Endothelial cell of hepatic sinusoid (primary cell): ENCODE measurements at regions not wholly inside any gene's neighbourhood (a gene's known extent, or its start where the extent isn't known, plus 50 kb on each side); places are given as distances from the start of the nearest gene placed in this dataset.

Source experiments
- in situ Hi-C: cut with HindIII; loops from 2 replicates; pipeline ENCODE4 v1.10.0; 2017; ENCODE audit warnings: low sequenced_read_pairs

- in situ Hi-C loops: no loop called here
Measured at GRCh38 chr2:16508490-16508851, 157.2 kb downstream of the CYRIA start.

- in situ Hi-C loops: no loop called here
Measured at GRCh38 chr2:16507655-16508489, 157.8 kb downstream of the CYRIA start.

- in situ Hi-C loops: no loop called here
Measured at GRCh38 chr2:16506366-16506765, 159.3 kb downstream of the CYRIA start.

- in situ Hi-C loops: loop anchor here (25.0 kb wide), 1 partner anchor 859 kb away; no protein-coding TSS in a partner anchor
Measured at GRCh38 chr2:16496426-16497388, 168.9 kb downstream of the CYRIA start.

GRCh38 chr2:16495509-16496208, 170.0 kb downstream of the CYRIA start:
- in situ Hi-C loops: loop anchor here (25.0 kb wide), 1 partner anchor 858 kb away; no protein-coding TSS in a partner anchor

DNA sequence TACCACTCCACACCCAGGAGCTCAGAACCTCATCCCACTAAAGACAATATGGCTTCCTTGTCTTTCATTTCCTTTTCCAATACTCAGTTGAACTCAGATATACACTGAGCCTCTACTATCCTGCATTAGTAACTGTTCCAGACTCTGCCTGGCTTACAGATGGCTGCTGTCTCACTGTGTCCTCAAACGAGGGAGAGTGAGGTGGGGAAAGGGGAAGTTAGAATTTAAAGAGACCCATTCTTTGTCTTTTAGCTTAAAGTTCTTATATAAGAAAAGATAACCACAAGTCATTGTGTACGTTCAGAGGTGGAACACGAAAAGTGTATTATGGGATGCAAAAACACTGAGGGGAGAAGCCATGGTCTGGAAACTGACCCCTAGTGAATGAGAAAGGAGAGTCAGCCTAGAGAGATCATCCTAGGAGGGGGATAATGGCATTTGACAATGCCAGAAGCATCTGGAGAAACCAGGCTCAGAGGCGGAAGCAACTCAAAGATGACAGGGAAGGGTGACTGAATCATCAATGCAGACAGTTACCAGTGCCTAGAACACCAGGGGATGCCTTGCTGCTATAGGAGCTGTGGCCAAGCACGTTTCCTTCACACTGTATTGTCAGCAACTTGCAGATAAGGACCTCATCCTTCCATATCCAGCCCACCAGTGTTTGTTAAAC, 170.7 kb downstream of the CYRIA start:
- in situ Hi-C loops: loop anchor here (25.0 kb wide), 1 partner anchor 858 kb away; no protein-coding TSS in a partner anchor

GRCh38 chr2:16493788-16494187, 171.8 kb downstream of the CYRIA start:
- in situ Hi-C loops: loop anchor here (25.0 kb wide), 1 partner anchor 856 kb away; no protein-coding TSS in a partner anchor

DNA sequence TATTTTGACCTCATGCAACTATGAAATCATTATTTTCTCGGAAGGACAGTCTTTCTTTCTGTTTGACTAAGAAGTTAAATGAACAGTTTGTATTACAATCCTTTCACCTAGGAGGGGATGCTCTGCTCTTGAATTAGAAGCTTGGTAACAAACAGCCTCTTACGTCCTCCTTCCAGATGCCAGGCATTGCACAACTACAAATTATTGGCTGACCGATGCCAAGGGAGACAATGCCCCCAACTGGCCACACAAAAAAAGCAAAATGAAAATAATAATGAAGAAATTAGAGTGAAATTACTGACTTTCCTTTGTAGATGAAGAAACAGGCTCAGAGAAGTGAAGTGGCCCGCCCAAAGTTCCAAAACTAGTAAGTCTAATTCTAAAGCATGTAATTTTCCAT, 177.9 kb downstream of the CYRIA start:
- in situ Hi-C loops: loop anchor here (25.0 kb wide), 1 partner anchor 850 kb away; no protein-coding TSS in a partner anchor

- in situ Hi-C loops: loop anchor here (25.0 kb wide), 1 partner anchor 848 kb away; no protein-coding TSS in a partner anchor
Measured at GRCh38 chr2:16485251-16485650, 180.4 kb downstream of the CYRIA start.

GRCh38 chr2:16482460-16482859, 183.2 kb downstream of the CYRIA start:
- in situ Hi-C loops: loop anchor here (25.0 kb wide), 1 partner anchor 845 kb away; no protein-coding TSS in a partner anchor

DNA sequence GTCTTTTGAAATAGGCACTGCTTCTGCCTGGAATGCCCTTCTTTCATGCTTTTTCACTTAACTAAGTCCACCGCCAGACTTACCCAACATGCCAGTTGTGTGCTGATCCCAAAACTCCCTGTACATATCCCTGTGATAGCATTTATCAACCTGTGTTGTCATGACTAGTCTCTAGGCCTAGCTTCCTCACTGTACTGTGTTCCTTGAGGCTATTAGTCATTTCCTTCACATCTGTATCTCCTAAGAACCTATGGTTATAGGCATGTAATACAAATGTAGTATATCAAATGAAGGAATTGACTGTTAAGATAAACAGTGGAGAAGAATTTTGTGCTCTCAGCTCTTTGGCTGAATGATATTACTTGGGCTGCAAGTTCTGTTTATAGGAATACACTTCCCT, 184.3 kb downstream of the CYRIA start:
- in situ Hi-C loops: loop anchor here (25.0 kb wide), 1 partner anchor 844 kb away; no protein-coding TSS in a partner anchor

- in situ Hi-C loops: loop anchor here (25.0 kb wide), 1 partner anchor 842 kb away; no protein-coding TSS in a partner anchor
Measured at GRCh38 chr2:16479721-16480120, 185.9 kb downstream of the CYRIA start.

GRCh38 chr2:16478434-16479210, 187.0 kb downstream of the CYRIA start:
- in situ Hi-C loops: loop anchor here (25.0 kb wide), 1 partner anchor 841 kb away; no protein-coding TSS in a partner anchor

DNA sequence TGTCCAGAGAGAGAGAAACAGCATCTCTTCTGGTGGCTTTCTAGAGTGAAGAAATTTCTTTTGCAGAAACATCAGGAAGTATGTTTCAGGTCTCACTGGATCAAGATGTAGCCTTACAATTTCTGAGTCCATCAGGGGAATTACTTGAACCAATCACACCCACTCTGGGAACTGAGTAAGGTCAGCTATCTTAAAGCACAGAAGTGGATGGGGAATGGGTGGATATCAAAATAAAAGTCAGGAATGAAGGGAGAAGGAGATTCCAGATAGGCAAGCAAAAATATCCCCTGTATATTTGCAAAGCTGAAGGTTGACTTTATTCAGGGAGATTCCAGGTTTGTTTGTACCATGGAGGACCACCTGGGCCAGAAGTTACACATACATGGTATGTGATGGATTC, 188.0 kb downstream of the CYRIA start:
- in situ Hi-C loops: loop anchor here (25.0 kb wide), 1 partner anchor 840 kb away; no protein-coding TSS in a partner anchor

DNA sequence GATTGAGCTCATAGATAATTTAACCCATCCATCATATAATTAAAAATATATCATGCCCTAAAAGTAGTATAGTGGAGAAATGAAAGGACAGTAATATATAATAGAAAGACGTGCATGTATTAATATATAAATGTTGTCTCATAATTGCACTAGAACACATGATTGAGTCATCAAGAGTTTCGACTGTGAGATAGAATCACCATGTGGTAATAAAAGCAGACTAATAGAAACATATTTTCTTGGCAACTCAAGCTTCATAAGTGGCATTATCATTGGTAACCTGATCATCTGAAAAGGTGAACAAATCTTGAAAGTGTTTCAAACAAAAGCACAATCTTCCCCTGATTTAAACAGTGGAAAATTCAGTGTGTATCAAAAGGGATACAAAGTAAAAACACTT, 188.8 kb downstream of the CYRIA start:
- in situ Hi-C loops: loop anchor here (25.0 kb wide), 1 partner anchor 840 kb away; no protein-coding TSS in a partner anchor

DNA sequence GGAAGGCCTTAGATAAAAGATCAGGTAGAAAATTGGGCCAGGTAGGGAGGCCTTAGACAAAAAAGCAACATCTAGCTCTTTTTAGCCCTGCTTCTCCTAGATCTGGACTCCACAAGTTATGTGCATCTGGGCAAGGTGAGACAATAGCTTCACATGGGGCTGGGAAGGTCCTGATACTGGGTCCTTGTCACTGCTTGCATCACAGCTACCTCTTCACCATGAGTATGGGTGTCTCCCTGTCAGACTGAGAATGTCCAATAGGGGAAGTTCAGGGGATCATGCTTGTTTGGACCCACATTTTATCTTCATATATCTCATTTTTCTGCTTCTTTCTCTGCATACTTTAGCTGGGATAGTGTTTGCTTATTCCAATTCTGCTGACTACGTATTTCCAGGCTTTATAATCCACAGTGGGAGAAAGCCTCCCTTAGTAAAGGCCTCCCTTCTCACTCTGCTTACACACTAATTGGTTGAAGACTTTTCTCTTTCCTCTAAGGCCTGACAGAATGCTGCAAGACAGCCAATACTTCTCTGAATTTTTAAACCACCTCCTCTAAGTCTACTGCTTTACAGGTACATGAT, 189.6 kb downstream of the CYRIA start:
- in situ Hi-C loops: loop anchor here (25.0 kb wide), 1 partner anchor 839 kb away; no protein-coding TSS in a partner anchor

DNA sequence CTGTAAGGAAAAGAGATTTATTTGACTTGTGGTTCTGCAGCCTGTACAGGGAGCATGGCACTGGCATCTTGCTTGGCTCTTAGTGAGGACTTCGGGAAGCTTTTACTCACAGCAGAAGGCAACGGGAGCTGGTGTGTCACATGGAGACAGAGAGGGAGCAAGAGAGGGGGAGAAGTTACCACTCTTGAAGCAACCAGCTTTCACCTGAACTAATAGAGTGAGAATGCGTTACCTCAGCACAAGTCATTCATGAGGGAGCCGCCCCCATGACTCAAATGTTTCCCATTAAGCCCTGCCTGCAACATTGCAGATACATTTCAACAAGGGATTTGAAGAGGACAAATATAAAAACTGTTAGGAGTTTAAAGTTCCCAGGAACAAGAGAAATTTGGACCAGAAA, 190.0 kb downstream of the CYRIA start:
- in situ Hi-C loops: loop anchor here (25.0 kb wide), 1 partner anchor 838 kb away; no protein-coding TSS in a partner anchor

- in situ Hi-C loops: no loop called here
Measured at GRCh38 chr2:16473575-16473974, 192.1 kb downstream of the CYRIA start.
